ENCODE measurements at regions not wholly inside any gene's neighbourhood (a gene's known extent, or its start where the extent isn't known, plus 50 kb on each side); places are given as distances from the start of the nearest gene placed in this dataset.

- DNase-seq (ENCODE audit: low spot score) = no peak
These were observed 57.6 kb upstream of the DOCK1 start for GRCh38 chr10:126847666-126848065.

GRCh38 chr10:126849646-126850045, 55.6 kb upstream of the DOCK1 start:
- no peak for DNase-seq (ENCODE audit: low spot score)

GRCh38 chr10:126851414-126852108, 53.7 kb upstream of the DOCK1 start:
- no peak for DNase-seq (ENCODE audit: low spot score)

GRCh38 chr10:126854726-126855495, 50.3 kb upstream of the DOCK1 start:
- no peak for DNase-seq (ENCODE audit: low spot score)
